Peyer's patch (tissue), 4 donors: ENCODE measurements at regions not wholly inside any gene's neighbourhood (a gene's known extent, or its start where the extent isn't known, plus 50 kb on each side); places are given as distances from the start of the nearest gene placed in this dataset.

Experiments
- POLR2A ChIP-seq, 2 donors: fragments of 450-650 bp; IDR thresholded peaks; one replicate each; pipeline ENCODE4 v1.5.1; 2017; ENCODE audit warnings: antibody characterized with exemption in 2 of 2, mild to moderate bottlenecking in 2 of 2, moderate library complexity in 2 of 2
- TF ChIP-seq, protein P1 (sequence below), 6 experiments: fragments of 450-650 bp in 4 of 6; fragments of 200-600 bp in 2 of 6; sonication (generic) in 1 of 6; IDR thresholded peaks; one replicate each; pipeline ENCODE4 v1.5.1; 2017 to 2019; ENCODE audit warnings: antibody characterized with exemption in 6 of 6, mild to moderate bottlenecking in 3 of 6, moderate library complexity in 1 of 6

DNA sequence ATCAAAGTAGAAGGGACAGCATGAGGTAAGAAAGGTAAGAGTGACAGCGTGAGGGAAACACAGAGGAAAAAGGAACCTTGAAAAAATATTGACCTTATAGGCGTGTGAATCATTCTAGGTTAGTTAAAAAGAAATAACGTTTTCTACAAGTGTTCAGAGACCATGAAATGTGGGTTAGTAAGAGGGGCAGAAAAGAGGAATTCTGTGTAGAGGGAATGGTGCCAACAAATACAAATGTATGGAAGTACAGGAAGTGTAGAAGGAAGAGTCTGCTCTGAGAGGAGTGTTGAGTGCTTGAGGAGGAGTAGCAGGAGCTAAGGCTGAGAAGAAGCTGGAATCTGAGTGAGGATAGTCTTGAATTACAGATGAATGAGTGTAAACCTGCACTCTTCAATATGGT lies 418.6 kb upstream of the RIOK2 start:
- TF ChIP-seq, protein P1, sequence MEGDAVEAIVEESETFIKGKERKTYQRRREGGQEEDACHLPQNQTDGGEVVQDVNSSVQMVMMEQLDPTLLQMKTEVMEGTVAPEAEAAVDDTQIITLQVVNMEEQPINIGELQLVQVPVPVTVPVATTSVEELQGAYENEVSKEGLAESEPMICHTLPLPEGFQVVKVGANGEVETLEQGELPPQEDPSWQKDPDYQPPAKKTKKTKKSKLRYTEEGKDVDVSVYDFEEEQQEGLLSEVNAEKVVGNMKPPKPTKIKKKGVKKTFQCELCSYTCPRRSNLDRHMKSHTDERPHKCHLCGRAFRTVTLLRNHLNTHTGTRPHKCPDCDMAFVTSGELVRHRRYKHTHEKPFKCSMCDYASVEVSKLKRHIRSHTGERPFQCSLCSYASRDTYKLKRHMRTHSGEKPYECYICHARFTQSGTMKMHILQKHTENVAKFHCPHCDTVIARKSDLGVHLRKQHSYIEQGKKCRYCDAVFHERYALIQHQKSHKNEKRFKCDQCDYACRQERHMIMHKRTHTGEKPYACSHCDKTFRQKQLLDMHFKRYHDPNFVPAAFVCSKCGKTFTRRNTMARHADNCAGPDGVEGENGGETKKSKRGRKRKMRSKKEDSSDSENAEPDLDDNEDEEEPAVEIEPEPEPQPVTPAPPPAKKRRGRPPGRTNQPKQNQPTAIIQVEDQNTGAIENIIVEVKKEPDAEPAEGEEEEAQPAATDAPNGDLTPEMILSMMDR (IDR thresholded peaks at IDR 0.05): no peak
- no peak for TF ChIP-seq POLR2A (IDR thresholded peaks at IDR 0.05)
